GM12892 (cell line): ENCODE measurements at regions not wholly inside any gene's neighbourhood (a gene's known extent, or its start where the extent isn't known, plus 50 kb on each side); places are given as distances from the start of the nearest gene placed in this dataset.

Experiments
- POLR2A ChIP-seq: IDR thresholded peaks from 2 replicates; pipeline ENCODE4 v1.6.1; 2011; ENCODE audit warnings: low read depth, low read length, control low read depth
- POLR2AphosphoS5 ChIP-seq: IDR thresholded peaks from 2 replicates; pipeline ENCODE4 v1.6.1; 2011; ENCODE audit warnings: low read depth, low read length, control low read depth

DNA sequence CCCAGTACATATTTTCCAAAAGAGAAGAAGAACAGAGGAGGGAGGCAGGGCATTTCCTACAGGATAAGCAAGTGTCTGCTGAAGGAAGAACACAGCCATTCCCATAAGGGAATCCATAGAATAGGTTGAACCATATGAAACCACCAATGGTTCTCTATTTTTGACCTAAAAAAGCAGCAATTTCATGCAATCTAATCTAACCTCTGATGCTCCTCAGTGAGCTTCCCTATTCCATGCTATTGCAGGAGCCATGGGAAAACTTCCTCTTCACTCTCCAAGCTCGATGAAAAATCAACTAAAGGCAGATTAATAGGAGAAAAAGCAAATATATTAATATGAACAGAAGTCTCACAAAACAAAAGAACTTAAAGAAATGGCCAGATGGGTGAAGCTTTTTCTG is 50.5 kb downstream of the SIPA1L2 start:
- TF ChIP-seq POLR2AphosphoS5 (no peak), POLR2A (no peak)
